Keratinocyte (primary cell): ENCODE measurements at regions not wholly inside any gene's neighbourhood (a gene's known extent, or its start where the extent isn't known, plus 50 kb on each side); places are given as distances from the start of the nearest gene placed in this dataset.

Experiments used
- DNase-seq: peaks from one replicate; pipeline ENCODE4 v3.0.0-alpha.2; 2011; ENCODE audit warnings: low read depth, missing footprints, low spot score
- FAIRE-seq: peaks from 2 replicates; lab custom pipeline; 2011; peaks lifted over from hg19 to GRCh38; lab: Jason Lieb, UNC
- H2AFZ ChIP-seq: 2 replicates; pipeline ENCODE4 v1.6.0; 2012; ENCODE audit warnings: low read length, control low read depth, inconsistent platforms; ENCODE audit not compliant: control insufficient read depth
- H3K27ac ChIP-seq: 2 replicates; pipeline ENCODE4 v1.5.1; 2011; ENCODE audit warnings: low read length; ENCODE audit not compliant: control insufficient read depth, insufficient read depth
- H3K27me3 ChIP-seq: 3 replicates; pipeline ENCODE4 v1.6.0; 2011; ENCODE audit warnings: low read length; ENCODE audit not compliant: control insufficient read depth, insufficient read depth; ENCODE audit errors: extremely low read depth
- H3K36me3 ChIP-seq, 2 experiments: 2 replicates in 1 of 2; 3 replicates in 1 of 2; pipeline ENCODE4 v1.5.1; 2011; ENCODE audit warnings: low read length in 2 of 2, mild to moderate bottlenecking in 1 of 2; ENCODE audit not compliant: control insufficient read depth in 2 of 2, insufficient read depth in 2 of 2; ENCODE audit errors: extremely low read depth in 1 of 2
- H3K4me1 ChIP-seq: 3 replicates; pipeline ENCODE4 v1.5.1; 2011; ENCODE audit warnings: low read length; ENCODE audit not compliant: control insufficient read depth, insufficient read depth; ENCODE audit errors: extremely low read depth
- H3K4me2 ChIP-seq: 3 replicates; pipeline ENCODE4 v1.6.0; 2011; ENCODE audit warnings: low read depth, low read length; ENCODE audit not compliant: control insufficient read depth, insufficient read depth; ENCODE audit errors: extremely low read depth
- H3K4me3 ChIP-seq, 3 experiments: fragments of 200-600 bp in 1 of 3; sonication (generic) in 1 of 3; 2 replicates in 2 of 3; 3 replicates in 1 of 3; pipeline ENCODE4 v1.5.1; 2011 to 2016; ENCODE audit warnings: low read length in 3 of 3, mild to moderate bottlenecking in 3 of 3, control low read depth in 2 of 3, inconsistent platforms in 1 of 3, low read depth in 1 of 3, mixed read lengths in 1 of 3, mixed run types in 1 of 3, moderate library complexity in 1 of 3; ENCODE audit not compliant: control insufficient read depth in 2 of 3, insufficient read depth in 2 of 3; ENCODE audit errors: extremely low read depth in 1 of 3
- H3K79me2 ChIP-seq: 2 replicates; pipeline ENCODE4 v1.6.0; 2012; ENCODE audit warnings: low read length; ENCODE audit not compliant: control insufficient read depth, insufficient read depth
- H3K9ac ChIP-seq: 3 replicates; pipeline ENCODE4 v1.6.0; 2011; ENCODE audit warnings: low read length; ENCODE audit not compliant: control insufficient read depth, insufficient read depth; ENCODE audit errors: extremely low read depth
- H3K9me1 ChIP-seq: 3 replicates; pipeline ENCODE4 v1.6.0; 2011; ENCODE audit warnings: low read length; ENCODE audit not compliant: control insufficient read depth, insufficient read depth; ENCODE audit errors: extremely low read depth
- H3K9me3 ChIP-seq: 2 replicates; pipeline ENCODE4 v1.5.1; 2012; ENCODE audit warnings: low read depth, low read length; ENCODE audit not compliant: control insufficient read depth
- H4K20me1 ChIP-seq: 3 replicates; pipeline ENCODE4 v1.6.0; 2011; ENCODE audit warnings: low read length; ENCODE audit not compliant: control insufficient read depth, insufficient read depth; ENCODE audit errors: extremely low read depth
- CTCF ChIP-seq, 3 experiments: IDR thresholded peaks in 1 of 3; conservative IDR thresholded peaks in 1 of 3; optimal IDR thresholded peaks in 1 of 3; 2 replicates in 2 of 3; 3 replicates in 1 of 3; pipeline versions ENCODE3 to v1.5.1; 2011; ENCODE audit warnings: low read length in 3 of 3, mild to moderate bottlenecking in 3 of 3, moderate library complexity in 2 of 3, control low read depth in 1 of 3, inconsistent platforms in 1 of 3; ENCODE audit not compliant: insufficient read depth in 2 of 3; ENCODE audit errors: extremely low read depth in 1 of 3
- EZH2 ChIP-seq: IDR thresholded peaks from one replicate; pipeline ENCODE4 v1.6.1; 2012; ENCODE audit warnings: inconsistent platforms, mild to moderate bottlenecking, low read length, moderate library complexity
- dilution Hi-C: fragments of 300-500 bp; cut with MboI; formaldehyde crosslinking; loops from one replicate; pipeline ENCODE4 v1.7.0; 2020; ENCODE audit warnings: low sequenced_read_pairs; ENCODE audit not compliant: extremely low pct_ligation_motif_present

- H3K9me1 ChIP-seq = no peaks in the 10 kb centered on the region
- TF ChIP-seq CTCF (optimal IDR thresholded peaks at IDR 0.05 in 1 of 3, IDR thresholded peaks at IDR 0.05 in 1 of 3, conservative IDR thresholded peaks at IDR 0.05 in 1 of 3; ENCODE audit: extremely low read depth in 1 of 3, insufficient read depth in 2 of 3, low read length in 3 of 3) (no peak), EZH2 (no peak)
- H3K4me1 ChIP-seq = no peaks in the 10 kb centered on the region
- H2AFZ ChIP-seq = no peak overlapping the region
- no peak overlapping the region for H3K4me3 ChIP-seq
- dilution Hi-C loops = no loop called here
- no peaks in the 10 kb centered on the region for H3K27me3 ChIP-seq
- H3K27ac ChIP-seq = no peak overlapping the region
- no peak overlapping the region for H3K9ac ChIP-seq
- FAIRE-seq (no peak), DNase-seq (no peak)
- H3K36me3 ChIP-seq = no peaks in the 10 kb centered on the region
- H3K79me2 ChIP-seq = no peaks in the 10 kb centered on the region
- no peak overlapping the region for H3K4me2 ChIP-seq
- H3K9me3 ChIP-seq = no peaks in the 10 kb centered on the region
- no peaks in the 10 kb centered on the region for H4K20me1 ChIP-seq
Measured at GRCh38 chr2:121818546-121818945, 63.1 kb downstream of the TSN start.

GRCh38 chr2:121819846-121820245, 64.4 kb downstream of the TSN start:
- Histone ChIP-seq H3K9me1 (no peaks in the 10 kb centered on the region), H3K9me3 (no peaks in the 10 kb centered on the region), H4K20me1 (no peaks in the 10 kb centered on the region), H3K4me2 (no peak overlapping the region), H3K79me2 (no peaks in the 10 kb centered on the region), H3K27me3 (no peaks in the 10 kb centered on the region), H3K4me1 (no peaks in the 10 kb centered on the region), H3K4me3 (no peak overlapping the region), H3K27ac (no peak overlapping the region), H3K36me3 (no peaks in the 10 kb centered on the region), H3K9ac (no peak overlapping the region), H2AFZ (no peak overlapping the region)
- DNase-seq = no peak
- dilution Hi-C loops = no loop called here
- no peak for FAIRE-seq
- TF ChIP-seq EZH2 (no peak), CTCF (optimal IDR thresholded peaks at IDR 0.05 in 1 of 3, IDR thresholded peaks at IDR 0.05 in 1 of 3, conservative IDR thresholded peaks at IDR 0.05 in 1 of 3; ENCODE audit: extremely low read depth in 1 of 3, insufficient read depth in 2 of 3, low read length in 3 of 3) (no peak)
